ENCODE measurements at regions not wholly inside any gene's neighbourhood (a gene's known extent, or its start where the extent isn't known, plus 50 kb on each side); places are given as distances from the start of the nearest gene placed in this dataset.

- Mint-ChIP-seq H3K27ac (no peak overlapping the region), H3K4me3 (no peak overlapping the region), H3K4me1 (no peaks in the 10 kb centered on the region), H3K9me3 (peaks cover 0 to 2% (median 0%) of the 10 kb centered on the region in 7 donors), H3K36me3 (no peaks in the 10 kb centered on the region), H3K27me3 (ENCODE audit: low read depth in 3 of 3) (peaks cover 0 to 3% (median 2%) of the 10 kb centered on the region in 3 donors)
- TF ChIP-seq CTCF (IDR thresholded peaks at IDR 0.05), result no peak
- no peaks in the 10 kb centered on the region for H3K36me3 ChIP-seq (replicated peaks in 1 of 2; ENCODE audit: control insufficient read depth in 1 of 2, insufficient read depth in 2 of 2, low read length in 2 of 2)
- H3K9ac ChIP-seq (ENCODE audit: insufficient read depth, low read length, poor library complexity, severe bottlenecking), result no peak overlapping the region
- no peaks in the 10 kb centered on the region for H3K9me3 ChIP-seq (replicated peaks in 1 of 2; ENCODE audit: control insufficient read depth in 1 of 2, insufficient read depth in 1 of 2, low read length in 2 of 2)
- WGBS (ENCODE audit: insufficient coverage), result 0% methylated on average over 1 of the region's 2 CpGs
- no peaks in the 10 kb centered on the region for H3K4me1 ChIP-seq (ENCODE audit: control insufficient read depth in 1 of 2, insufficient read depth in 2 of 2, low read length in 2 of 2)
- H3K4me2 ChIP-seq (replicated peaks; ENCODE audit: extremely low read depth, low read length, poor library complexity, severe bottlenecking), result no peak overlapping the region
- H2AFZ ChIP-seq (ENCODE audit: insufficient read depth, low read depth, low read length, poor library complexity, severe bottlenecking), result no peak overlapping the region
- no peak overlapping the region for H3K4me3 ChIP-seq (replicated peaks in 1 of 3; ENCODE audit: low read depth in 2 of 3, low read length in 3 of 3)
- H3K79me2 ChIP-seq (ENCODE audit: insufficient read depth, low read length), result no peaks in the 10 kb centered on the region
- no peaks in the 10 kb centered on the region for H4K20me1 ChIP-seq (ENCODE audit: insufficient read depth, low read length)
- no peak overlapping the region for H3K27ac ChIP-seq (ENCODE audit: low read depth in 1 of 2, low read length in 2 of 2)
- no peaks in the 10 kb centered on the region for H3K27me3 ChIP-seq (ENCODE audit: control insufficient read depth in 2 of 2, insufficient read depth in 2 of 2, low read length in 2 of 2)
- intact Hi-C loops (cut with micrococcal nuclease), result no loop called here
- no peak for DNase-seq
Measured at GRCh38 chr12:4068981-4069669, 195.9 kb upstream of the PARP11 start.

GRCh38 chr12:4064008-4064407 lies 190.8 kb upstream of the PARP11 start:
- H3K9ac ChIP-seq (ENCODE audit: insufficient read depth, low read length, poor library complexity, severe bottlenecking), result no peak overlapping the region
- no peaks in the 10 kb centered on the region for H3K27me3 ChIP-seq (ENCODE audit: control insufficient read depth in 2 of 2, insufficient read depth in 2 of 2, low read length in 2 of 2)
- H3K27me3 Mint-ChIP-seq (ENCODE audit: low read depth in 3 of 3), result peaks cover 0 to 3% (median 0%) of the 10 kb centered on the region in 3 donors
- no peak overlapping the region for H3K27ac ChIP-seq (ENCODE audit: low read depth in 1 of 2, low read length in 2 of 2)
- TF ChIP-seq CTCF (IDR thresholded peaks at IDR 0.05), result no peak
- no peak overlapping the region for H3K27ac Mint-ChIP-seq
- H3K4me3 ChIP-seq (replicated peaks in 1 of 3; ENCODE audit: low read depth in 2 of 3, low read length in 3 of 3), result no peak overlapping the region
- intact Hi-C loops (cut with micrococcal nuclease), result no loop called here
- WGBS (ENCODE audit: insufficient coverage), result no CpG with 5 or more reads among the region's 5 CpGs
- H3K4me2 ChIP-seq (replicated peaks; ENCODE audit: extremely low read depth, low read length, poor library complexity, severe bottlenecking), result no peak overlapping the region
- no peaks in the 10 kb centered on the region for H3K9me3 ChIP-seq (replicated peaks in 1 of 2; ENCODE audit: control insufficient read depth in 1 of 2, insufficient read depth in 1 of 2, low read length in 2 of 2)
- no peak for DNase-seq
- no peak overlapping the region for H3K4me3 Mint-ChIP-seq
- H4K20me1 ChIP-seq (ENCODE audit: insufficient read depth, low read length), result no peaks in the 10 kb centered on the region
- no peaks in the 10 kb centered on the region for H3K4me1 Mint-ChIP-seq
- H3K36me3 Mint-ChIP-seq, result no peaks in the 10 kb centered on the region
- no peaks in the 10 kb centered on the region for H3K36me3 ChIP-seq (replicated peaks in 1 of 2; ENCODE audit: control insufficient read depth in 1 of 2, insufficient read depth in 2 of 2, low read length in 2 of 2)
- H3K4me1 ChIP-seq (ENCODE audit: control insufficient read depth in 1 of 2, insufficient read depth in 2 of 2, low read length in 2 of 2), result no peaks in the 10 kb centered on the region
- no peak overlapping the region for H2AFZ ChIP-seq (ENCODE audit: insufficient read depth, low read depth, low read length, poor library complexity, severe bottlenecking)
- no peaks in the 10 kb centered on the region for H3K9me3 Mint-ChIP-seq
- no peaks in the 10 kb centered on the region for H3K79me2 ChIP-seq (ENCODE audit: insufficient read depth, low read length)
